Parathyroid adenoma (tissue), 2 donors: ENCODE measurements at regions not wholly inside any gene's neighbourhood (a gene's known extent, or its start where the extent isn't known, plus 50 kb on each side); places are given as distances from the start of the nearest gene placed in this dataset.

Source experiments
- H2AFZ ChIP-seq: fragments of 300-600 bp; sonication (generic); one replicate; pipeline ENCODE4 v1.7.0; 2017; ENCODE audit warnings: antibody characterized with exemption, mild to moderate bottlenecking
- H3K27ac ChIP-seq: fragments of 300-600 bp; sonication (generic); one replicate; pipeline ENCODE4 v1.7.0; 2017
- H3K27me3 ChIP-seq: fragments of 300-600 bp; sonication (generic); one replicate; pipeline ENCODE4 v1.7.0; 2017; ENCODE audit warnings: low read length; ENCODE audit not compliant: control insufficient read depth, insufficient read depth
- H3K36me3 ChIP-seq: fragments of 300-600 bp; sonication (generic); one replicate; pipeline ENCODE4 v1.7.0; 2017; ENCODE audit warnings: low read length; ENCODE audit not compliant: control insufficient read depth, insufficient read depth
- H3K4me1 ChIP-seq: fragments of 300-600 bp; sonication (generic); one replicate; pipeline ENCODE4 v1.7.0; 2017; ENCODE audit warnings: control low read depth
- H3K4me2 ChIP-seq: fragments of 300-600 bp; sonication (generic); one replicate; pipeline ENCODE4 v1.7.0; 2017; ENCODE audit warnings: low read length
- H3K4me3 ChIP-seq: fragments of 300-600 bp; sonication (generic); one replicate; pipeline ENCODE4 v1.7.0; 2017; ENCODE audit warnings: low read depth, low read length
- H3K79me2 ChIP-seq: fragments of 300-600 bp; sonication (generic); one replicate; pipeline ENCODE4 v1.7.0; 2017; ENCODE audit warnings: control low read depth
- H3K9ac ChIP-seq: fragments of 300-600 bp; sonication (generic); one replicate; pipeline ENCODE4 v1.7.0; 2017; ENCODE audit warnings: mild to moderate bottlenecking
- H3K9me3 ChIP-seq: fragments of 300-600 bp; sonication (generic); one replicate; pipeline ENCODE4 v1.7.0; 2017; ENCODE audit warnings: low read length; ENCODE audit not compliant: control insufficient read depth
- TF ChIP-seq, protein P1 (sequence below): fragments of 300-600 bp; sonication (generic); IDR thresholded peaks from one replicate; pipeline ENCODE4 v1.7.0; 2017; ENCODE audit warnings: antibody characterized with exemption, mild to moderate bottlenecking
- donor health status: primary hyperparathyroidism.

DNA sequence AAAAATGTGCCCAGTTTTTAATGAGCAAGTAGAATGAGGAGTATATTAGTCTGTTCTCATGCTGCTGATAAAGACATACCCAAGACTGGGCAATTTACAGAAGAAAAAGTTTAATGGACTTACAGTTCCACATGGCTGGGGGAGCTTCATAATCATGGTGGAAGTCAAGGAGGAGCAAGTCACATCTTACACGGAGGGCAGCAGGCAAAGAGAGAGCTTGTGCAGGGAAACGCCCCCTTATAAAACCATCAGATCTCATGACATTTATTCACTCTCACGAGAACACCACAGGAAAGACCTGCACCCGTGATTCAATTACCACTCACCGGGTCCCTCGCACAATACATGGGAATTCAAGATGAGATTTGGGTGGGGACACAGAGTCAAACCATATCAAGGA, 111.7 kb upstream of the CNTN6 start:
- Histone ChIP-seq H3K27me3 (no peaks in the 10 kb centered on the region), H3K9ac (no peak overlapping the region), H3K27ac (no peak overlapping the region), H2AFZ (no peak overlapping the region), H3K9me3 (no peaks in the 10 kb centered on the region), H3K36me3 (no peaks in the 10 kb centered on the region), H3K79me2 (no peaks in the 10 kb centered on the region), H3K4me3 (no peak overlapping the region), H3K4me1 (no peaks in the 10 kb centered on the region), H3K4me2 (no peak overlapping the region)
- TF ChIP-seq, protein P1, sequence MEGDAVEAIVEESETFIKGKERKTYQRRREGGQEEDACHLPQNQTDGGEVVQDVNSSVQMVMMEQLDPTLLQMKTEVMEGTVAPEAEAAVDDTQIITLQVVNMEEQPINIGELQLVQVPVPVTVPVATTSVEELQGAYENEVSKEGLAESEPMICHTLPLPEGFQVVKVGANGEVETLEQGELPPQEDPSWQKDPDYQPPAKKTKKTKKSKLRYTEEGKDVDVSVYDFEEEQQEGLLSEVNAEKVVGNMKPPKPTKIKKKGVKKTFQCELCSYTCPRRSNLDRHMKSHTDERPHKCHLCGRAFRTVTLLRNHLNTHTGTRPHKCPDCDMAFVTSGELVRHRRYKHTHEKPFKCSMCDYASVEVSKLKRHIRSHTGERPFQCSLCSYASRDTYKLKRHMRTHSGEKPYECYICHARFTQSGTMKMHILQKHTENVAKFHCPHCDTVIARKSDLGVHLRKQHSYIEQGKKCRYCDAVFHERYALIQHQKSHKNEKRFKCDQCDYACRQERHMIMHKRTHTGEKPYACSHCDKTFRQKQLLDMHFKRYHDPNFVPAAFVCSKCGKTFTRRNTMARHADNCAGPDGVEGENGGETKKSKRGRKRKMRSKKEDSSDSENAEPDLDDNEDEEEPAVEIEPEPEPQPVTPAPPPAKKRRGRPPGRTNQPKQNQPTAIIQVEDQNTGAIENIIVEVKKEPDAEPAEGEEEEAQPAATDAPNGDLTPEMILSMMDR, result no peak

- Histone ChIP-seq H3K36me3 (no peaks in the 10 kb centered on the region), H3K4me2 (no peak overlapping the region), H3K9ac (no peak overlapping the region), H3K4me3 (no peak overlapping the region), H3K27ac (no peak overlapping the region), H3K27me3 (no peaks in the 10 kb centered on the region), H3K4me1 (no peaks in the 10 kb centered on the region), H3K9me3 (no peaks in the 10 kb centered on the region), H2AFZ (no peak overlapping the region), H3K79me2 (no peaks in the 10 kb centered on the region)
- TF ChIP-seq, protein P1, result no peak
These were observed 104.0 kb upstream of the CNTN6 start for GRCh38 chr3:988785-989184.

GRCh38 chr3:992871-993270, 100.0 kb upstream of the CNTN6 start:
- H3K4me1 ChIP-seq, result no peaks in the 10 kb centered on the region
- no peaks in the 10 kb centered on the region for H3K9me3 ChIP-seq
- no peaks in the 10 kb centered on the region for H3K27me3 ChIP-seq
- TF ChIP-seq, protein P1, result no peak
- H3K36me3 ChIP-seq, result no peaks in the 10 kb centered on the region
- H3K9ac ChIP-seq, result no peak overlapping the region
- no peaks in the 10 kb centered on the region for H3K79me2 ChIP-seq
- no peak overlapping the region for H3K4me3 ChIP-seq
- no peak overlapping the region for H3K4me2 ChIP-seq
- H3K27ac ChIP-seq, result no peak overlapping the region
- no peak overlapping the region for H2AFZ ChIP-seq

DNA sequence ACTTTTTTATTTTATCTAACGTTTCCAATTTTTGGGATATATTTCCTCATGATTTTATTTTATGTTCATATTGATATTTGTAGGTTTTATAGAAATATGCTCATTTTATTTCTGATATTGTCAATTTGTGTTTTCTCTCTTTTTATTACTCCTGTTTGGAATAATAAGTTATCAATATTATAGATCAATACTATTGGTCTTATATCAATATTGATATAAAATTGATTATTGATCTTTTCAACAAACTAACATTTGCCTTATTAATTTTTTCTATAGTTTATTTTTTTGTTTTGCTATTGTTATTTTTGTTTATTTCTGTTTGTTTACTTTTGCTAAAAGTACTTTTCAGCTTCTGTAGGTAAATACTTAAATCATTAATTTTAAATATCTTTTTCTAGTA, 90.8 kb upstream of the CNTN6 start:
- H3K36me3 ChIP-seq, result no peaks in the 10 kb centered on the region
- H3K4me2 ChIP-seq, result no peak overlapping the region
- H3K27ac ChIP-seq, result no peak overlapping the region
- TF ChIP-seq, protein P1, result no peak
- H3K9me3 ChIP-seq, result no peaks in the 10 kb centered on the region
- H3K4me1 ChIP-seq, result no peaks in the 10 kb centered on the region
- no peak overlapping the region for H2AFZ ChIP-seq
- H3K9ac ChIP-seq, result no peak overlapping the region
- H3K4me3 ChIP-seq, result no peak overlapping the region
- no peaks in the 10 kb centered on the region for H3K79me2 ChIP-seq
- no peaks in the 10 kb centered on the region for H3K27me3 ChIP-seq

- H3K79me2 ChIP-seq, result no peaks in the 10 kb centered on the region
- H3K4me1 ChIP-seq, result no peaks in the 10 kb centered on the region
- TF ChIP-seq, protein P1, result no peak
- H3K4me2 ChIP-seq, result no peak overlapping the region
- H3K4me3 ChIP-seq, result no peak overlapping the region
- no peaks in the 10 kb centered on the region for H3K27me3 ChIP-seq
- no peaks in the 10 kb centered on the region for H3K36me3 ChIP-seq
- H2AFZ ChIP-seq, result no peak overlapping the region
- H3K27ac ChIP-seq, result no peak overlapping the region
- H3K9ac ChIP-seq, result no peak overlapping the region
- H3K9me3 ChIP-seq, result no peaks in the 10 kb centered on the region
These were observed 85.0 kb upstream of the CNTN6 start for GRCh38 chr3:1007866-1008265.
